Neural cell (in vitro differentiated cells): ENCODE measurements at regions not wholly inside any gene's neighbourhood (a gene's known extent, or its start where the extent isn't known, plus 50 kb on each side); places are given as distances from the start of the nearest gene placed in this dataset.

ENCODE experiments used
- H2AFZ ChIP-seq: fragments of 200-600, 300-800 bp; sonication (generic), shearing (Covaris generic); 2 replicates; pipeline ENCODE4 v1.6.0; 2014; ENCODE audit warnings: low read depth, mild to moderate bottlenecking, antibody characterized with exemption, low read length, moderate library complexity
- H3F3A ChIP-seq: fragments of 200-600 bp; shearing (Covaris generic); 2 replicates; pipeline ENCODE4 v1.6.1; 2016; ENCODE audit warnings: mild to moderate bottlenecking, moderate library complexity, mixed read lengths, antibody characterized with exemption, low read length; ENCODE audit not compliant: insufficient read depth, poor library complexity, severe bottlenecking
- H3K27ac ChIP-seq: fragments of 200-600, 300-800 bp; sonication (generic), shearing (Covaris generic); 2 replicates; pipeline ENCODE4 v1.5.1; 2014; ENCODE audit warnings: mild to moderate bottlenecking, low read length, moderate library complexity
- H3K27me3 ChIP-seq: fragments of 300-800, 200-600 bp; sonication (generic), shearing (Covaris generic); 2 replicates; pipeline ENCODE4 v1.6.0; 2014; ENCODE audit warnings: mild to moderate bottlenecking, low read depth, low read length, moderate library complexity; ENCODE audit not compliant: insufficient read depth
- H3K36me3 ChIP-seq: fragments of 300-800, 200-600 bp; sonication (generic), shearing (Covaris generic); 2 replicates; pipeline ENCODE4 v1.5.1; 2014; ENCODE audit warnings: mild to moderate bottlenecking, antibody characterized with exemption, low read length, moderate library complexity; ENCODE audit not compliant: insufficient read depth
- H3K4me2 ChIP-seq: fragments of 300-800, 200-600 bp; sonication (generic), shearing (Covaris generic); 2 replicates; pipeline ENCODE4 v1.6.0; 2014; ENCODE audit warnings: mild to moderate bottlenecking, low read length
- H3K4me3 ChIP-seq: fragments of 300-800, 200-600 bp; sonication (generic), shearing (Covaris generic); 2 replicates; pipeline ENCODE4 v1.5.1; 2014; ENCODE audit warnings: mild to moderate bottlenecking, low read length, moderate library complexity
- H3K79me2 ChIP-seq: fragments of 200-600 bp; shearing (Covaris generic); replicated peaks from 2 replicates; pipeline ENCODE4 v1.6.0; 2014; ENCODE audit warnings: mild to moderate bottlenecking, low read length, moderate library complexity; ENCODE audit not compliant: insufficient read depth
- H3K9ac ChIP-seq: fragments of 300-800, 200-600 bp; sonication (generic), shearing (Covaris generic); 2 replicates; pipeline ENCODE4 v1.6.1; 2016; ENCODE audit warnings: mild to moderate bottlenecking, low read length, mixed read lengths
- H3K9me2 ChIP-seq: fragments of 200-600 bp; shearing (Covaris generic); 2 replicates; pipeline ENCODE4 v1.6.1; 2016; ENCODE audit warnings: mild to moderate bottlenecking, low read length, mixed read lengths; ENCODE audit not compliant: insufficient read depth
- H3K9me3 ChIP-seq: fragments of 200-600, 300-800 bp; sonication (generic), shearing (Covaris generic); 2 replicates; pipeline ENCODE4 v1.6.1; 2016; ENCODE audit warnings: mild to moderate bottlenecking, mixed run types, low read length, moderate library complexity, mixed read lengths
- H4K20me1 ChIP-seq: fragments of 200-600 bp; shearing (Covaris generic); 2 replicates; pipeline ENCODE4 v1.6.1; 2016; ENCODE audit warnings: mild to moderate bottlenecking, mixed run types; ENCODE audit not compliant: insufficient read depth
- CTCF ChIP-seq: fragments of 450-650 bp; IDR thresholded peaks from 2 replicates; pipeline ENCODE4 v1.5.1; 2014; ENCODE audit warnings: antibody characterized with exemption, mild to moderate bottlenecking, moderate library complexity; ENCODE audit not compliant: poor library complexity, severe bottlenecking
- EP300 ChIP-seq: fragments of 450-650 bp; conservative IDR thresholded peaks from 2 replicates; pipeline ENCODE4 v1.6.1; 2014; ENCODE audit warnings: antibody characterized with exemption, mild to moderate bottlenecking, moderate library complexity; ENCODE audit not compliant: poor library complexity, severe bottlenecking
- EZH2 ChIP-seq: fragments of 200-600, 300-800 bp; shearing (Covaris generic), sonication (generic); IDR thresholded peaks from 2 replicates; pipeline ENCODE4 v1.6.1; 2014; ENCODE audit warnings: antibody characterized with exemption, low read length, borderline replicate concordance, mild to moderate bottlenecking; ENCODE audit not compliant: insufficient read depth, poor library complexity, severe bottlenecking
- MXI1 ChIP-seq: fragments of 450-650 bp; conservative IDR thresholded peaks from 2 replicates; pipeline ENCODE4 v1.6.1; 2014; ENCODE audit warnings: antibody characterized with exemption, mild to moderate bottlenecking; ENCODE audit not compliant: poor library complexity, severe bottlenecking
- POLR2AphosphoS5 ChIP-seq: IDR thresholded peaks from 2 replicates; pipeline ENCODE4 v1.6.1; 2012
- RAD21 ChIP-seq: fragments of 450-650 bp; conservative IDR thresholded peaks from 2 replicates; pipeline ENCODE4 v1.6.1; 2014; ENCODE audit warnings: antibody characterized with exemption, mild to moderate bottlenecking, moderate library complexity
- REST ChIP-seq: IDR thresholded peaks from 2 replicates; pipeline ENCODE4 v1.6.1; 2012; ENCODE audit warnings: borderline replicate concordance
- SMC3 ChIP-seq: fragments of 450-650 bp; conservative IDR thresholded peaks from 2 replicates; pipeline ENCODE4 v1.6.1; 2014; ENCODE audit warnings: antibody characterized with exemption, mild to moderate bottlenecking, moderate library complexity; ENCODE audit not compliant: poor library complexity
- TAF1 ChIP-seq: IDR thresholded peaks from 2 replicates; pipeline ENCODE4 v1.6.1; 2012; ENCODE audit warnings: low read depth

- no peaks in the 10 kb centered on the region for H3K36me3 ChIP-seq
- no peaks in the 10 kb centered on the region for H3F3A ChIP-seq
- no peaks in the 10 kb centered on the region for H3K79me2 ChIP-seq
- H4K20me1 ChIP-seq: no peaks in the 10 kb centered on the region
- H3K9me2 ChIP-seq: no peaks in the 10 kb centered on the region
- no peak overlapping the region for H3K27ac ChIP-seq
- no peak overlapping the region for H3K4me2 ChIP-seq
- no peak overlapping the region for H3K9ac ChIP-seq
- H3K4me3 ChIP-seq: no peak overlapping the region
- no peaks in the 10 kb centered on the region for H3K9me3 ChIP-seq
- no peaks in the 10 kb centered on the region for H3K27me3 ChIP-seq
- TF ChIP-seq TAF1: no peak
- TF ChIP-seq MXI1: no peak
- TF ChIP-seq EP300: no peak
- TF ChIP-seq RAD21: no peak
- TF ChIP-seq CTCF: no peak
- no peak for TF ChIP-seq SMC3
- TF ChIP-seq POLR2AphosphoS5: no peak
- TF ChIP-seq EZH2: no peak
- no peak for TF ChIP-seq REST
- H2AFZ ChIP-seq: no peak overlapping the region
Observed at GRCh38 chr10:9719246-9719645, 1298.4 kb upstream of the CELF2 start.

GRCh38 chr10:9733766-9734165 is 1283.9 kb upstream of the CELF2 start:
- no peak overlapping the region for H3K4me3 ChIP-seq
- no peak overlapping the region for H3K9ac ChIP-seq
- TF ChIP-seq EP300: no peak
- TF ChIP-seq POLR2AphosphoS5: no peak
- TF ChIP-seq MXI1: no peak
- no peak for TF ChIP-seq REST
- no peak for TF ChIP-seq TAF1
- no peak for TF ChIP-seq CTCF
- TF ChIP-seq SMC3: no peak
- no peak overlapping the region for H3K4me2 ChIP-seq
- no peaks in the 10 kb centered on the region for H3K79me2 ChIP-seq
- H3K9me3 ChIP-seq: no peaks in the 10 kb centered on the region
- no peaks in the 10 kb centered on the region for H3F3A ChIP-seq
- no peak overlapping the region for H3K27ac ChIP-seq
- no peaks in the 10 kb centered on the region for H3K36me3 ChIP-seq
- no peak overlapping the region for H2AFZ ChIP-seq
- H4K20me1 ChIP-seq: no peaks in the 10 kb centered on the region
- no peaks in the 10 kb centered on the region for H3K27me3 ChIP-seq
- no peaks in the 10 kb centered on the region for H3K9me2 ChIP-seq
